HEK293T (cell line): ENCODE measurements at regions not wholly inside any gene's neighbourhood (a gene's known extent, or its start where the extent isn't known, plus 50 kb on each side); places are given as distances from the start of the nearest gene placed in this dataset.

Experiments
- BHLHE40 ChIP-seq: fragments of 450-650 bp; IDR thresholded peaks from 2 replicates; pipeline ENCODE4 v1.6.1; 2016; ENCODE audit warnings: mild to moderate bottlenecking, moderate library complexity, borderline replicate concordance
- ELF4 ChIP-seq: fragments of 450-650 bp; IDR thresholded peaks from 2 replicates; pipeline ENCODE4 v1.6.1; 2017; ENCODE audit warnings: antibody characterized with exemption
- FOXA1 ChIP-seq: fragments of 450-650 bp; IDR thresholded peaks from 2 replicates; pipeline ENCODE4 v1.6.1; 2016; ENCODE audit warnings: mild to moderate bottlenecking
- FOXM1 ChIP-seq: fragments of 450-650 bp; IDR thresholded peaks from 2 replicates; pipeline ENCODE4 v1.6.1; 2017; ENCODE audit warnings: mild to moderate bottlenecking, borderline replicate concordance
- SP1 ChIP-seq: fragments of 450-650 bp; IDR thresholded peaks from 2 replicates; pipeline ENCODE4 v1.6.1; 2017

DNA sequence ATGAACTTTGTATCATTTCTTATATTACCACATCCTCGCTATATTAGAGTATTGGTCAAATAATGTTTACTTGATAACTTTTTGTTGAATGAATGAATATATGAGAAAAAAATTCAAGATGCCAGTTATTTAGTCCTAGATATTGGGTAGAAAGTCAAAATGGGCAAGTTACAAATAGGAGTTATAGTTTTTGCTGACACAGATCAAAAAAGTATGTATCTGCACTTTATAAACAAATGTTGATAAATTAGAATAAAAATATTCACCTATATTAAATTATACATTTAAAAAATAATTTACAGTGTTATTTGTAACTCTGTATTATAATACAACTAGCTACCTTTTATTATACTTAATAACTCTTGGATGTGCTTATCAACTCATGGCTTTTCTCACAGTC, 57.8 kb upstream of the NDST4 start:
- no peak for TF ChIP-seq BHLHE40
- TF ChIP-seq SP1 = no peak
- no peak for TF ChIP-seq FOXM1
- no peak for TF ChIP-seq ELF4
- TF ChIP-seq FOXA1 = no peak
